H1 (cell line): ENCODE measurements at regions not wholly inside any gene's neighbourhood (a gene's known extent, or its start where the extent isn't known, plus 50 kb on each side); places are given as distances from the start of the nearest gene placed in this dataset.

Experiments used
- CREB1 ChIP-seq: IDR thresholded peaks from 2 replicates; pipeline ENCODE4 v1.6.1; 2012; ENCODE audit warnings: inconsistent platforms
- POLR2A ChIP-seq, 2 experiments: IDR thresholded peaks; 1 replicate in 1 of 2; 2 replicates in 1 of 2; pipeline ENCODE4 v1.6.1; 2011; ENCODE audit warnings: low read depth in 2 of 2, low read length in 2 of 2, mild to moderate bottlenecking in 2 of 2; ENCODE audit errors: control extremely low read depth in 1 of 2
- RAD21 ChIP-seq, 2 experiments: IDR thresholded peaks in 1 of 2; conservative IDR thresholded peaks in 1 of 2; 2 replicates each; pipeline ENCODE4 v1.6.1; 2011; ENCODE audit warnings: low read depth in 2 of 2, low read length in 2 of 2, improper control_type of control experiment in 1 of 2, inconsistent platforms in 1 of 2, mild to moderate bottlenecking in 1 of 2, moderate library complexity in 1 of 2

DNA sequence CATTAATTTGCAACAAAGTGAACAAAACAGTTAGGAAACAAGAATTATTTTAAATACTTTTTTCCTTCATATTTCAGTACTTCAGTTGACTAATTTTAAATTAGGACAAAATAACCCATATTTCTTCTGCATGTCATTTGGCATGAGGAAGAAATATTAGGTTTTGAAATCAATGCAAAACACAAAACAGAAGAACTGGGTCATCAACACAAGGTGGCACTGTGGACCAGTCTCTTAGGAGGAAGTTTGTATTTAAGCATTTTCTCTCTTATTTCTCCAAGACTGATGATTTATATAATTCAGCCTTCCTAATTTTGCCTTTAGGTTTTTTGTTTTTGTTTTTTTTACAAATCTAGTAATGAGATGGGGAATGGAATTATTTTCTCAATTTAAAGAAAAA is 352.8 kb upstream of the KCNH7 start:
- no peak for TF ChIP-seq POLR2A (IDR thresholded peaks at IDR 0.05; ENCODE audit: control extremely low read depth in 1 of 2, low read depth in 2 of 2, low read length in 2 of 2)
- peak; percentile 81 to 83 for TF ChIP-seq RAD21 (IDR thresholded peaks at IDR 0.05 in 1 of 2, conservative IDR thresholded peaks at IDR 0.05 in 1 of 2; ENCODE audit: low read depth in 2 of 2, low read length in 2 of 2)
- TF ChIP-seq CREB1, result no peak
